SW480 (cell line): ENCODE measurements at regions not wholly inside any gene's neighbourhood (a gene's known extent, or its start where the extent isn't known, plus 50 kb on each side); places are given as distances from the start of the nearest gene placed in this dataset.

ENCODE experiments used
- DNase-seq: peaks from one replicate; pipeline ENCODE4 v3.0.0-alpha.2; 2016; ENCODE audit warnings: low spot score

- no peak for DNase-seq
Observed at GRCh38 chr1:81068726-81069125, 732.0 kb upstream of the ADGRL2 start.

- no peak for DNase-seq
Observed at GRCh38 chr1:81053826-81054225, 746.9 kb upstream of the ADGRL2 start.

- DNase-seq, result no peak
Observed at GRCh38 chr1:81052162-81052561, 748.6 kb upstream of the ADGRL2 start.

- no peak for DNase-seq
Observed at GRCh38 chr1:81050390-81050789, 750.3 kb upstream of the ADGRL2 start.

- DNase-seq, result no peak
Observed at GRCh38 chr1:81044708-81045107, 756.0 kb upstream of the ADGRL2 start.

GRCh38 chr1:81042225-81042624 is 758.5 kb upstream of the ADGRL2 start:
- no peak for DNase-seq

GRCh38 chr1:81034291-81034690 is 766.4 kb upstream of the ADGRL2 start:
- no peak for DNase-seq

GRCh38 chr1:81032973-81033425 is 767.7 kb upstream of the ADGRL2 start:
- DNase-seq, result no peak

GRCh38 chr1:81032374-81032773 is 768.4 kb upstream of the ADGRL2 start:
- no peak for DNase-seq

- DNase-seq, result no peak
Observed at GRCh38 chr1:81030441-81030840, 770.3 kb upstream of the ADGRL2 start.

- DNase-seq, result no peak
Observed at GRCh38 chr1:81029266-81029665, 771.5 kb upstream of the ADGRL2 start.

- no peak for DNase-seq
Observed at GRCh38 chr1:81023187-81023724, 777.5 kb upstream of the ADGRL2 start.

GRCh38 chr1:81021134-81021533 is 779.6 kb upstream of the ADGRL2 start:
- DNase-seq, result no peak

GRCh38 chr1:81020506-81020905 is 780.2 kb upstream of the ADGRL2 start:
- no peak for DNase-seq

GRCh38 chr1:81010126-81010525 is 790.6 kb upstream of the ADGRL2 start:
- no peak for DNase-seq

- DNase-seq, result no peak
Observed at GRCh38 chr1:81008293-81008692, 792.4 kb upstream of the ADGRL2 start.

GRCh38 chr1:81007024-81007423 is 793.7 kb upstream of the ADGRL2 start:
- no peak for DNase-seq

GRCh38 chr1:81006502-81006901 is 794.2 kb upstream of the ADGRL2 start:
- DNase-seq, result no peak

- DNase-seq, result no peak
Observed at GRCh38 chr1:81004011-81004410, 796.7 kb upstream of the ADGRL2 start.

GRCh38 chr1:80994934-80995333 is 805.8 kb upstream of the ADGRL2 start:
- no peak for DNase-seq

- no peak for DNase-seq
Observed at GRCh38 chr1:80994038-80994437, 806.7 kb upstream of the ADGRL2 start.

GRCh38 chr1:80993154-80993980 is 807.4 kb upstream of the ADGRL2 start:
- DNase-seq, result no peak

GRCh38 chr1:80989455-80989854 is 811.3 kb upstream of the ADGRL2 start:
- DNase-seq, result no peak

GRCh38 chr1:80988926-80989325 is 811.8 kb upstream of the ADGRL2 start:
- no peak for DNase-seq
